Upper lobe of right lung (tissue), 1 donor: ENCODE measurements at regions not wholly inside any gene's neighbourhood (a gene's known extent, or its start where the extent isn't known, plus 50 kb on each side); places are given as distances from the start of the nearest gene placed in this dataset.

Experiments
- ATAC-seq: fragments of 200-7000 bp; cut with Tn5 transposase; one replicate; pipeline ENCODE4 v1.9.1; 2020; ENCODE audit warnings: mild to moderate bottlenecking, moderate library complexity
- DNase-seq: peaks from one replicate; pipeline ENCODE4 v3.0.0-alpha.2; 2020
- H3K27ac ChIP-seq: fragments of 200-600 bp; one replicate; pipeline ENCODE4 v1.8.0; 2022
- H3K27me3 ChIP-seq: fragments of 200-600 bp; one replicate; pipeline ENCODE4 v1.8.0; 2022; ENCODE audit warnings: mild to moderate bottlenecking
- H3K36me3 ChIP-seq: fragments of 200-600 bp; one replicate; pipeline ENCODE4 v1.8.0; 2022
- H3K4me1 ChIP-seq: fragments of 200-600 bp; one replicate; pipeline ENCODE4 v1.8.0; 2022
- H3K4me3 ChIP-seq: fragments of 200-600 bp; one replicate; pipeline ENCODE4 v1.8.0; 2022; ENCODE audit warnings: mild to moderate bottlenecking
- H3K9me3 ChIP-seq: fragments of 200-600 bp; one replicate; pipeline ENCODE4 v1.8.0; 2022
- intact Hi-C: fragments of 100-400 bp; cut with DNase I; formaldehyde crosslinking; loops from one replicate; pipeline ENCODE4 v1.11.0; 2022
- TF ChIP-seq, protein P1 (sequence below): fragments of 200-600 bp; IDR thresholded peaks from one replicate; pipeline ENCODE4 v1.8.0; 2022; ENCODE audit warnings: antibody characterized with exemption
- donor health status: DM: no; HTN: yes; CAD: no; lungs with severe emphysema.

DNA sequence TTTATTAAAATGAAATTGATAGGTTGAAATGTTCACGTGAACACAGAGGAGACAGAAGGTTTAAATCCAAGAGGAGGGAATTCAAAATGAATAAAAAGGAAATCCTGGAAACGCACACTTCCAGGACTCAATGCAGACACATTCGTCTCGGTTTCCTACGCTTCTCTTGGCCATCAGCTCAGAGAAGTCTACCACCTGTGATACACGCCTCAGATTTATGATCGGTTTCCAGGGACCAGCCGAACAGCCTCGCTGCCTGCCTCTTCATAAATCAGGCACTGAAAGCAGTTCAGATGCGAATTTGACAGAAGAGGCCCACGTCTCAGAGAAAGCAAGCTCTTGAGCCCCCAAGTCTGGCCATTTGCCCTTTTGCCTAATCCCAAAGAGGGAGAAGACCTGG, 125.5 kb upstream of the IRX3 start:
- intact Hi-C loops: no loop called here
- ATAC-seq (no peak), DNase-seq (no peak)
- H3K27ac ChIP-seq: no peak overlapping the region
- no peak overlapping the region for H3K4me3 ChIP-seq
- no peaks in the 10 kb centered on the region for H3K9me3 ChIP-seq
- H3K36me3 ChIP-seq: no peaks in the 10 kb centered on the region
- no peaks in the 10 kb centered on the region for H3K4me1 ChIP-seq
- TF ChIP-seq, protein P1, sequence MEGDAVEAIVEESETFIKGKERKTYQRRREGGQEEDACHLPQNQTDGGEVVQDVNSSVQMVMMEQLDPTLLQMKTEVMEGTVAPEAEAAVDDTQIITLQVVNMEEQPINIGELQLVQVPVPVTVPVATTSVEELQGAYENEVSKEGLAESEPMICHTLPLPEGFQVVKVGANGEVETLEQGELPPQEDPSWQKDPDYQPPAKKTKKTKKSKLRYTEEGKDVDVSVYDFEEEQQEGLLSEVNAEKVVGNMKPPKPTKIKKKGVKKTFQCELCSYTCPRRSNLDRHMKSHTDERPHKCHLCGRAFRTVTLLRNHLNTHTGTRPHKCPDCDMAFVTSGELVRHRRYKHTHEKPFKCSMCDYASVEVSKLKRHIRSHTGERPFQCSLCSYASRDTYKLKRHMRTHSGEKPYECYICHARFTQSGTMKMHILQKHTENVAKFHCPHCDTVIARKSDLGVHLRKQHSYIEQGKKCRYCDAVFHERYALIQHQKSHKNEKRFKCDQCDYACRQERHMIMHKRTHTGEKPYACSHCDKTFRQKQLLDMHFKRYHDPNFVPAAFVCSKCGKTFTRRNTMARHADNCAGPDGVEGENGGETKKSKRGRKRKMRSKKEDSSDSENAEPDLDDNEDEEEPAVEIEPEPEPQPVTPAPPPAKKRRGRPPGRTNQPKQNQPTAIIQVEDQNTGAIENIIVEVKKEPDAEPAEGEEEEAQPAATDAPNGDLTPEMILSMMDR: no peak
- H3K27me3 ChIP-seq: no peaks in the 10 kb centered on the region

DNA sequence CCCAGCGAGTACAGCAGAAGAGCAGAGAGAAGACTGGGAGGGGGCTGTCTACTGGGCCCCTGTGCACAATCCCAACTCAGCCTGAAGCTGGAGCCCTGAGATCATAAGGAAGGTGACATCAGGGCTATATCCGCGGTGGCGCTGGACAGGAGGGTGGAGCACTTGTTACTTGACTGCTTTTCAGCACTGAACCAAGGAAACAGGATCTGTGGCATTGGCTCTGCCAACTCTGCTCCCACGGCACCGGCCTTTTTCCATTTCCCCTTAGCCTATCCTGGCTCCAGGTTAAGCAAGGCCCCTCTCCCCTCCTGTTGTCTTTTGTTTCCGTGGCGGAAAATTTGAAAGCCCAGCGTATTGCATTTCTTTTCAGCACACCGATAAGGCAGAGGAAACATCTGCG, 125.0 kb upstream of the IRX3 start:
- no peaks in the 10 kb centered on the region for H3K4me1 ChIP-seq

DNA sequence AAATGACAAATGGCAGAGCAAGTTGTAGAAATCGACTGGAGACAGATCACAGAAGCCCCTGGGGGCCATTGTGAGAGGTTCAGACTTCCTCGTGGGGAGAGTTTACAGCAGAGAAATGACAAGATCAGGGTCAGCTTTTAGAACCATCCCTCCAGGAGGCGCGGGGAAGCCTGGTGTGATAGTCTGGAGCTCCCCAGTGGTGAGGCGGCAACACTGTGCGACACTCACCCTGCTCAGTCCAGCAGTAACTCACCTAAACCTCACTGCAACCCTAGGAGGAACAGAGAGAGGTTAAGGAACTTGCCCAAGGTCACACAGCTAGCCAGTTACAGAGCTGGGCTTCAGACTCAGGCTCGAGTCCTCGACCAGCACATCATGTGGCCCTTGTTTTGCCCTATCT, 123.4 kb upstream of the IRX3 start:
- H3K36me3 ChIP-seq: no peaks in the 10 kb centered on the region
- TF ChIP-seq, protein P1: no peak
- ATAC-seq: no peak
- no peaks in the 10 kb centered on the region for H3K27me3 ChIP-seq
- H3K27ac ChIP-seq: no peak overlapping the region
- H3K9me3 ChIP-seq: no peaks in the 10 kb centered on the region
- no peak for DNase-seq
- H3K4me1 ChIP-seq: no peaks in the 10 kb centered on the region
- no peak overlapping the region for H3K4me3 ChIP-seq
- intact Hi-C loops: no loop called here

More for the DNA sequence above, 125.0 kb upstream of the IRX3 start:
- DNase-seq: no peak
- ATAC-seq: no peak
- TF ChIP-seq, protein P1: no peak
- no peaks in the 10 kb centered on the region for H3K36me3 ChIP-seq
- H3K27me3 ChIP-seq: no peaks in the 10 kb centered on the region
- intact Hi-C loops: no loop called here
- no peak overlapping the region for H3K4me3 ChIP-seq
- no peak overlapping the region for H3K27ac ChIP-seq
- H3K9me3 ChIP-seq: no peaks in the 10 kb centered on the region

DNA sequence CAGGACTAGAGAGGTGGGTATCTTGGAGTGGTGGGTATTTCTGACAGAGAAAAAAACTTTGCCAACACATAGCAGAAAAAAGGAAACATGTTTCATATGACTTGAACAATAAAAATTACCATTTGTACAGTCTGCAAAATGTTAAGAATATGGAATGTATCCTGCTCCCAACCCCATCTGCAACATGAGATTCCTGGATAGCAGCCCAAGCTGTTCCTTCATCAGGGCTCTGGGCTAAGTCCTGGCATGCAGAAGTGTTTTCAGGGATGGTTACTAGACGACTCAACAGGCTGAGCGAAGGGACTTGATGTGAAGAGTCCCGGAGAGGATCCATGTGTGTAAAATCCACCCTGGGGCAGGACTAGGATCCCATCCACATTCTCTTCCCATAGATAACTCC, 121.0 kb upstream of the IRX3 start:
- Histone ChIP-seq H3K27me3 (no peaks in the 10 kb centered on the region), H3K4me3 (no peak overlapping the region), H3K9me3 (no peaks in the 10 kb centered on the region), H3K4me1 (no peaks in the 10 kb centered on the region), H3K27ac (no peak overlapping the region), H3K36me3 (no peaks in the 10 kb centered on the region)
- intact Hi-C loops: no loop called here
- TF ChIP-seq, protein P1: no peak
- ATAC-seq (no peak), DNase-seq (no peak)

DNA sequence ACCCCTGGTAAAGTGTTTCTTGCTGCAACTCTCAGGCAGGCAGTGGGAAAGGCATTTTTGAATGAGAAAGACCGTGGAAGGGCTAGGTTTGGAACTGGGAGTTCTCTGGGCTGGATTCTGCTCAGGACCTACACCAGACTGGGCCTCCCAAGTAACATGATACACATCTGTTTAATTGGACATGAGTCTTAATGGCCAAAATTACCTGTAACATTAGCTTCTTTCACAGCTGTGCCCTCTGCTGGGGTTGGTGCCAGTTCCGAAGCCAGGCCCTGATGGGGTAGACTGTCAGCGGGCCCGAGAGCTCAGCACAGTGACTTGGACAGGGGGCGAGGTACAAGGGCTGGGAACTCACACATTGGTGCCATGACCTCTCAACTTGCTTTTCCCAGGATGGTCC, 118.9 kb upstream of the IRX3 start:
- DNase-seq: no peak
- H3K27me3 ChIP-seq: no peaks in the 10 kb centered on the region
- H3K4me3 ChIP-seq: no peak overlapping the region
- intact Hi-C loops: no loop called here
- no peaks in the 10 kb centered on the region for H3K36me3 ChIP-seq
- no peaks in the 10 kb centered on the region for H3K4me1 ChIP-seq
- ATAC-seq: no peak
- TF ChIP-seq, protein P1: no peak
- H3K9me3 ChIP-seq: no peaks in the 10 kb centered on the region
- no peak overlapping the region for H3K27ac ChIP-seq

DNA sequence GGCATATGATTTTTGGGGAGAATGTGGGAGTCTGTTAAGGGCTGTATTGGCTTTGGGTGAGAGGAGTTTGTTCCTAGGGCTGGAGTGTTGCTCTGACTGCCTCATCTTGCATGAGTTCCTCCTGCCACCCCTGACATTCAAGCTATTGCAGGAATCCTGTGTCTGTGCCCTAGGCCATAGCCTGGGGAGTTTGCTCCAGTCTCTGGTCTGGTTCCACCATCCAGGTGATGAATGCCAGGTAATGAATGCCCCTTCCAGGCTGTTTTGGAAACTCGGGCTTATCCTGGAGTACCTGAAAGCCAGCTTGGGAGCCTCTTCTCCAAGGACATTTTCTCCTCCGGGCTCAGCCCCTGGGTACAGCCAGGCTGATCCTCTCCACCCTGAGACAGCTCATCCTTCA, 117.0 kb upstream of the IRX3 start:
- Histone ChIP-seq H3K36me3 (no peaks in the 10 kb centered on the region), H3K27ac (no peak overlapping the region), H3K9me3 (no peaks in the 10 kb centered on the region), H3K27me3 (no peaks in the 10 kb centered on the region), H3K4me1 (no peaks in the 10 kb centered on the region), H3K4me3 (no peak overlapping the region)
- intact Hi-C loops: no loop called here
- TF ChIP-seq, protein P1: no peak
- no peak for ATAC-seq
- no peak for DNase-seq
